ENCODE measurements at regions not wholly inside any gene's neighbourhood (a gene's known extent, or its start where the extent isn't known, plus 50 kb on each side); places are given as distances from the start of the nearest gene placed in this dataset.

DNA sequence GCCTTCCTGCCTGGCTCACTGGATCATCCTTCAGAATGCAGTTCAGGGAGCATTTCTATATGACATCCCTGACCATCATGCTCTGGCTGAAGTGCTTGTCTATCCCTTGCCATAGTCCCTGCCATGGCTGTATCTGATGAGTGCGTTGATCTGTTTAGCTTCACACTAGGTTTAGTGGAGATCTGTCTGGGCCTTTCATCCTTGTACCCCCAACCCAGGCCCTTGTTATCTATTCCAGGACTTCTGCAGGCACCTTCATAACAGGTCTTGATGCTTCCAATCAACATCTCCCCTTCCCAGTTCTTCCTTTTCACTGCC is 102.4 kb downstream of the QRSL1 start:
- in situ Hi-C loops (cut with MboI), result no loop called here
- no peaks in the 10 kb centered on the region for H3K4me1 ChIP-seq (replicated peaks in 1 of 2; ENCODE audit: control insufficient read depth in 2 of 2, insufficient read depth in 2 of 2, low read length in 2 of 2)
- ChIA-PET CTCF (ENCODE audit: low intra/inter-chr PET ratio) (no interaction called here), POLR2A (interaction anchor here (1.1 kb wide), 1 partner anchor 31 kb away, joined by 3 read pairs; no protein-coding TSS in a partner anchor)
- H3K36me3 ChIP-seq (ENCODE audit: control insufficient read depth, insufficient read depth, low read length), result no peaks in the 10 kb centered on the region
- H3K9ac ChIP-seq (ENCODE audit: insufficient read depth in 1 of 2, low read depth in 2 of 2, low read length in 2 of 2), result no peak overlapping the region
- DNase-seq (ENCODE audit: extremely low read depth in 1 of 4, low spot score in 3 of 4) (no peak), FAIRE-seq (no peak), ATAC-seq (no peak)
- no TSS peak for BruUV-seq (replicated peaks)
- no peak overlapping the region for H3K4me2 ChIP-seq (ENCODE audit: insufficient read depth, low read length)
- H3K4me3 ChIP-seq, result no peak overlapping the region
- H4K20me1 ChIP-seq (replicated peaks; ENCODE audit: control insufficient read depth, insufficient read depth, low read length), result no peaks in the 10 kb centered on the region
- 0 out of 5 replicates have a peak, but pooled peaks cover 0 to 4% of the 10 kb centered on the region in 2 experiments for H3K27me3 ChIP-seq (ENCODE audit: control insufficient read depth in 2 of 2, insufficient read depth in 2 of 2, low read length in 2 of 2)
- intact Hi-C loops (cut with micrococcal nuclease), result loop anchor here (10.0 kb wide), 1 partner anchor 243 kb away; the partner anchor contains the start of gene CD24
- H3K9me1 ChIP-seq (ENCODE audit: control insufficient read depth, insufficient read depth, low read length), result no peaks in the 10 kb centered on the region
- no peaks in the 10 kb centered on the region for H3K9me3 ChIP-seq (replicated peaks; ENCODE audit: control insufficient read depth, insufficient read depth, low read depth, low read length)
- TF ChIP-seq TCF3 (CRISPR knock-in tag; IDR thresholded peaks at IDR 0.05) (no peak), ZC3H4 (CRISPR knock-in tag; IDR thresholded peaks at IDR 0.05; ENCODE audit: borderline replicate concordance) (no peak), PHB (CRISPR knock-in tag; IDR thresholded peaks at IDR 0.05) (no peak), TAF7 (tag; IDR thresholded peaks at IDR 0.05) (no peak), ZNF696 (CRISPR knock-in tag; conservative IDR thresholded peaks at IDR 0.05) (no peak), SRSF3 (IDR thresholded peaks at IDR 0.05; ENCODE audit: insufficient read depth, low read length) (no peak), CTBP1 (IDR thresholded peaks at IDR 0.05; ENCODE audit: borderline replicate concordance) (no peak)
- no peak overlapping the region for H2AFZ ChIP-seq (ENCODE audit: low read depth, low read length)
- WGBS (ENCODE audit: insufficient coverage, low coverage, missing lambda C conversion rate), result 0% methylated on average over 1 of the region's 1 CpG
- no peak overlapping the region for H3K27ac ChIP-seq (ENCODE audit: extremely low read depth, low read depth, low read length)
- no peaks in the 10 kb centered on the region for H3K79me2 ChIP-seq (ENCODE audit: control insufficient read depth, insufficient read depth, low read length)

All from K562 (cell line).